Liver (tissue), 3 donors: ENCODE measurements at regions not wholly inside any gene's neighbourhood (a gene's known extent, or its start where the extent isn't known, plus 50 kb on each side); places are given as distances from the start of the nearest gene placed in this dataset.

Source experiments
- ATF3 ChIP-seq: IDR thresholded peaks from 2 replicates; pipeline ENCODE4 v1.6.1; 2016; ENCODE audit warnings: antibody characterized with exemption
- GABPA ChIP-seq, 2 donors: IDR thresholded peaks in 1 of 2; conservative IDR thresholded peaks in 1 of 2; 2 replicates each; pipeline ENCODE4 v1.6.1; 2016; ENCODE audit warnings: antibody characterized with exemption in 2 of 2, mild to moderate bottlenecking in 1 of 2, moderate library complexity in 1 of 2
- JUND ChIP-seq, 2 donors: IDR thresholded peaks; 2 replicates each; pipeline ENCODE4 v1.6.1; 2016; ENCODE audit warnings: antibody characterized with exemption in 2 of 2
- RAD21 ChIP-seq, 2 donors: IDR thresholded peaks; 2 replicates each; pipeline ENCODE4 v1.6.1; 2016; ENCODE audit warnings: antibody characterized with exemption in 2 of 2, mild to moderate bottlenecking in 2 of 2
- TAF1 ChIP-seq: conservative IDR thresholded peaks from 2 replicates; pipeline ENCODE4 v1.6.1; 2016; ENCODE audit warnings: antibody characterized with exemption, mild to moderate bottlenecking
- YY1 ChIP-seq: IDR thresholded peaks from 2 replicates; pipeline ENCODE4 v1.6.1; 2016; ENCODE audit warnings: antibody characterized with exemption, mild to moderate bottlenecking
- TF ChIP-seq, protein P1 (sequence below): fragments of 150-350 bp; IDR thresholded peaks from 2 replicates; pipeline ENCODE4 v1.5.1; 2017; ENCODE audit warnings: improper control_type of control experiment, low read depth, low read length; ENCODE audit not compliant: missing input control
- TF ChIP-seq, protein P2 (sequence below): IDR thresholded peaks from 2 replicates; pipeline ENCODE4 v1.6.1; 2016; ENCODE audit warnings: antibody characterized with exemption
- TF ChIP-seq, protein P3 (sequence below): IDR thresholded peaks from 2 replicates; pipeline ENCODE4 v1.6.1; 2016; ENCODE audit warnings: antibody characterized with exemption, mild to moderate bottlenecking
- donor health status: healthy.
- donor health status: healthy.

GRCh38 chr14:98369344-98369743 is 902.7 kb downstream of the BCL11B start:
- TF ChIP-seq, protein P1, sequence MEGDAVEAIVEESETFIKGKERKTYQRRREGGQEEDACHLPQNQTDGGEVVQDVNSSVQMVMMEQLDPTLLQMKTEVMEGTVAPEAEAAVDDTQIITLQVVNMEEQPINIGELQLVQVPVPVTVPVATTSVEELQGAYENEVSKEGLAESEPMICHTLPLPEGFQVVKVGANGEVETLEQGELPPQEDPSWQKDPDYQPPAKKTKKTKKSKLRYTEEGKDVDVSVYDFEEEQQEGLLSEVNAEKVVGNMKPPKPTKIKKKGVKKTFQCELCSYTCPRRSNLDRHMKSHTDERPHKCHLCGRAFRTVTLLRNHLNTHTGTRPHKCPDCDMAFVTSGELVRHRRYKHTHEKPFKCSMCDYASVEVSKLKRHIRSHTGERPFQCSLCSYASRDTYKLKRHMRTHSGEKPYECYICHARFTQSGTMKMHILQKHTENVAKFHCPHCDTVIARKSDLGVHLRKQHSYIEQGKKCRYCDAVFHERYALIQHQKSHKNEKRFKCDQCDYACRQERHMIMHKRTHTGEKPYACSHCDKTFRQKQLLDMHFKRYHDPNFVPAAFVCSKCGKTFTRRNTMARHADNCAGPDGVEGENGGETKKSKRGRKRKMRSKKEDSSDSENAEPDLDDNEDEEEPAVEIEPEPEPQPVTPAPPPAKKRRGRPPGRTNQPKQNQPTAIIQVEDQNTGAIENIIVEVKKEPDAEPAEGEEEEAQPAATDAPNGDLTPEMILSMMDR: no peak
- TF ChIP-seq RAD21 (IDR thresholded peaks at IDR 0.05) (no peak), JUND (IDR thresholded peaks at IDR 0.05) (no peak), GABPA (IDR thresholded peaks at IDR 0.05 in 1 of 2, conservative IDR thresholded peaks at IDR 0.05 in 1 of 2) (no peak), TAF1 (no peak), ATF3 (no peak), YY1 (no peak)
- TF ChIP-seq, protein P2, sequence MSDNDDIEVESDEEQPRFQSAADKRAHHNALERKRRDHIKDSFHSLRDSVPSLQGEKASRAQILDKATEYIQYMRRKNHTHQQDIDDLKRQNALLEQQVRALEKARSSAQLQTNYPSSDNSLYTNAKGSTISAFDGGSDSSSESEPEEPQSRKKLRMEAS: no peak
- TF ChIP-seq, protein P3, sequence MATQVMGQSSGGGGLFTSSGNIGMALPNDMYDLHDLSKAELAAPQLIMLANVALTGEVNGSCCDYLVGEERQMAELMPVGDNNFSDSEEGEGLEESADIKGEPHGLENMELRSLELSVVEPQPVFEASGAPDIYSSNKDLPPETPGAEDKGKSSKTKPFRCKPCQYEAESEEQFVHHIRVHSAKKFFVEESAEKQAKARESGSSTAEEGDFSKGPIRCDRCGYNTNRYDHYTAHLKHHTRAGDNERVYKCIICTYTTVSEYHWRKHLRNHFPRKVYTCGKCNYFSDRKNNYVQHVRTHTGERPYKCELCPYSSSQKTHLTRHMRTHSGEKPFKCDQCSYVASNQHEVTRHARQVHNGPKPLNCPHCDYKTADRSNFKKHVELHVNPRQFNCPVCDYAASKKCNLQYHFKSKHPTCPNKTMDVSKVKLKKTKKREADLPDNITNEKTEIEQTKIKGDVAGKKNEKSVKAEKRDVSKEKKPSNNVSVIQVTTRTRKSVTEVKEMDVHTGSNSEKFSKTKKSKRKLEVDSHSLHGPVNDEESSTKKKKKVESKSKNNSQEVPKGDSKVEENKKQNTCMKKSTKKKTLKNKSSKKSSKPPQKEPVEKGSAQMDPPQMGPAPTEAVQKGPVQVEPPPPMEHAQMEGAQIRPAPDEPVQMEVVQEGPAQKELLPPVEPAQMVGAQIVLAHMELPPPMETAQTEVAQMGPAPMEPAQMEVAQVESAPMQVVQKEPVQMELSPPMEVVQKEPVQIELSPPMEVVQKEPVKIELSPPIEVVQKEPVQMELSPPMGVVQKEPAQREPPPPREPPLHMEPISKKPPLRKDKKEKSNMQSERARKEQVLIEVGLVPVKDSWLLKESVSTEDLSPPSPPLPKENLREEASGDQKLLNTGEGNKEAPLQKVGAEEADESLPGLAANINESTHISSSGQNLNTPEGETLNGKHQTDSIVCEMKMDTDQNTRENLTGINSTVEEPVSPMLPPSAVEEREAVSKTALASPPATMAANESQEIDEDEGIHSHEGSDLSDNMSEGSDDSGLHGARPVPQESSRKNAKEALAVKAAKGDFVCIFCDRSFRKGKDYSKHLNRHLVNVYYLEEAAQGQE: no peak
